Cardiac muscle cell (in vitro differentiated cells and primary cell): ENCODE measurements at regions not wholly inside any gene's neighbourhood (a gene's known extent, or its start where the extent isn't known, plus 50 kb on each side); places are given as distances from the start of the nearest gene placed in this dataset.

ENCODE experiments used
- DNase-seq, 2 donors: peaks; one replicate each; pipeline versions ENCODE4 v3.0.0 to v3.0.0-alpha.2; 2010 to 2017; ENCODE audit warnings: low read depth in 1 of 2, low spot score in 1 of 2
- H3K27ac ChIP-seq: fragments of 200-600 bp; sonication (generic); 2 replicates; pipeline ENCODE4 v1.5.1; 2016
- H3K27me3 ChIP-seq: fragments of 200-600 bp; sonication (generic); 2 replicates; pipeline ENCODE4 v1.6.0; 2016; ENCODE audit warnings: control low read depth
- H3K36me3 ChIP-seq: fragments of 200-600 bp; sonication (generic); 2 replicates; pipeline ENCODE4 v1.5.1; 2016; ENCODE audit warnings: control low read depth
- H3K4me1 ChIP-seq: fragments of 200-600 bp; sonication (generic); 2 replicates; pipeline ENCODE4 v1.8.1; 2017; ENCODE audit warnings: low read depth, mild to moderate bottlenecking, mixed run types
- H3K4me3 ChIP-seq: fragments of 200-600 bp; sonication (generic); 2 replicates; pipeline ENCODE4 v1.5.1; 2016; ENCODE audit warnings: mild to moderate bottlenecking
- H3K9me3 ChIP-seq: fragments of 200-600 bp; sonication (generic); 2 replicates; pipeline ENCODE4 v1.5.1; 2017; ENCODE audit warnings: low read depth, mild to moderate bottlenecking, control low read depth
- CTCF ChIP-seq: IDR thresholded peaks from 2 replicates; pipeline ENCODE4 v1.5.1; 2012; ENCODE audit warnings: low read depth, mild to moderate bottlenecking, low read length

GRCh38 chr2:6067806-6068205, 375.6 kb downstream of the SOX11 start:
- H3K27ac ChIP-seq = no peak overlapping the region

GRCh38 chr2:6068429-6068828, 376.2 kb downstream of the SOX11 start:
- Histone ChIP-seq H3K27ac (no peak overlapping the region), H3K4me1 (peaks cover 11% of the 10 kb centered on the region), H3K36me3 (no peaks in the 10 kb centered on the region), H3K4me3 (no peak overlapping the region), H3K9me3 (no peaks in the 10 kb centered on the region), H3K27me3 (no peaks in the 10 kb centered on the region)
- DNase-seq = no peak
- TF ChIP-seq CTCF = no peak

More at GRCh38 chr2:6067806-6068205, 375.6 kb downstream of the SOX11 start:
- Histone ChIP-seq H3K4me1 (peaks cover 5% of the 10 kb centered on the region), H3K9me3 (no peaks in the 10 kb centered on the region), H3K4me3 (no peak overlapping the region), H3K36me3 (no peaks in the 10 kb centered on the region), H3K27me3 (no peaks in the 10 kb centered on the region)
- TF ChIP-seq CTCF = no peak
- no peak for DNase-seq

GRCh38 chr2:6069381-6069780, 377.2 kb downstream of the SOX11 start:
- no peak overlapping the region for H3K4me3 ChIP-seq
- H3K4me1 ChIP-seq = peaks cover 18% of the 10 kb centered on the region

GRCh38 chr2:6071519-6071918, 379.3 kb downstream of the SOX11 start:
- no peaks in the 10 kb centered on the region for H3K36me3 ChIP-seq
- no peak overlapping the region for H3K4me3 ChIP-seq
- H3K27ac ChIP-seq = no peak overlapping the region
- H3K4me1 ChIP-seq = peaks cover 18% of the 10 kb centered on the region
- H3K27me3 ChIP-seq = no peaks in the 10 kb centered on the region
- DNase-seq = no peak
- TF ChIP-seq CTCF = no peak
- H3K9me3 ChIP-seq = no peaks in the 10 kb centered on the region

More at GRCh38 chr2:6069381-6069780, 377.2 kb downstream of the SOX11 start:
- no peak for DNase-seq
- no peak for TF ChIP-seq CTCF
- Histone ChIP-seq H3K27ac (no peak overlapping the region), H3K9me3 (no peaks in the 10 kb centered on the region), H3K27me3 (no peaks in the 10 kb centered on the region), H3K36me3 (no peaks in the 10 kb centered on the region)

GRCh38 chr2:6072276-6072675, 380.1 kb downstream of the SOX11 start:
- H3K27me3 ChIP-seq = no peaks in the 10 kb centered on the region
- H3K9me3 ChIP-seq = no peaks in the 10 kb centered on the region
- DNase-seq = no peak
- no peak overlapping the region for H3K4me3 ChIP-seq
- H3K27ac ChIP-seq = no peak overlapping the region
- H3K4me1 ChIP-seq = peaks cover 18% of the 10 kb centered on the region
- no peak for TF ChIP-seq CTCF
- H3K36me3 ChIP-seq = no peaks in the 10 kb centered on the region

- Histone ChIP-seq H3K27ac (peak overlapping the region; percentile 28), H3K4me1 (peaks cover 18% of the 10 kb centered on the region), H3K27me3 (no peaks in the 10 kb centered on the region), H3K4me3 (no peak overlapping the region), H3K9me3 (no peaks in the 10 kb centered on the region), H3K36me3 (no peaks in the 10 kb centered on the region)
- DNase-seq = no peak
- no peak for TF ChIP-seq CTCF
These were observed 380.6 kb downstream of the SOX11 start for GRCh38 chr2:6072768-6073167.
